ENCODE measurements at regions not wholly inside any gene's neighbourhood (a gene's known extent, or its start where the extent isn't known, plus 50 kb on each side); places are given as distances from the start of the nearest gene placed in this dataset.

GRCh38 chr6:153960281-153960680 is 78.8 kb upstream of the OPRM1 start:
- H3K9me3 ChIP-seq (ENCODE audit: control insufficient read depth, low read depth, low read length): no peaks in the 10 kb centered on the region
- H4K91ac ChIP-seq (ENCODE audit: insufficient read length, low read depth, low read length): no peak overlapping the region
- H3K9ac ChIP-seq (ENCODE audit: extremely low read depth, insufficient read length, low read length): no peak overlapping the region
- H4K5ac ChIP-seq (ENCODE audit: insufficient read length, low read depth, low read length): no peak overlapping the region
- Mint-ChIP-seq H3K27ac (no peak overlapping the region), H3K9me3 (peaks cover 3 to 13% of the 10 kb centered on the region in 2 experiments; a peak in 4 of 5 replicates), H3K4me1 (peaks cover 13 to 23% of the 10 kb centered on the region in 2 experiments), H3K4me3 (no peak overlapping the region), H3K36me3 (ENCODE audit: insufficient read depth in 1 of 3, low read depth in 3 of 3) (peaks cover 0 to 7% (median 2%) of the 10 kb centered on the region in 3 experiments; a peak in 4 of 7 replicates), H3K27me3 (ENCODE audit: low read depth) (no peaks in the 10 kb centered on the region)
- H3K4me2 ChIP-seq (ENCODE audit: insufficient read depth, insufficient read length, low read length): no peak overlapping the region
- H3K27ac ChIP-seq (ENCODE audit: insufficient read length, low read depth, low read length): no peak overlapping the region
- H3K79me1 ChIP-seq (ENCODE audit: insufficient read depth, low read depth, low read length, poor library complexity, severe bottlenecking): no peaks in the 10 kb centered on the region
- no peak for DNase-seq
- H3K79me2 ChIP-seq (ENCODE audit: insufficient read depth, low read length): no peaks in the 10 kb centered on the region
- no peak overlapping the region for H2AK5ac ChIP-seq (ENCODE audit: insufficient read length, low read length)
- no peak overlapping the region for H2BK5ac ChIP-seq (ENCODE audit: insufficient read length, low read length)
- no peak overlapping the region for H4K8ac ChIP-seq (replicated peaks; ENCODE audit: insufficient read length, low read depth, low read length)
- no peaks in the 10 kb centered on the region for H3K27me3 ChIP-seq (ENCODE audit: insufficient read depth, low read length)
- no peak overlapping the region for H3K4ac ChIP-seq (ENCODE audit: low read depth, low read length)
- WGBS (ENCODE audit: extremely low coverage, insufficient read length, low lambda C conversion rate): no CpG with 5 or more reads among the region's 4 CpGs
- H2AFZ ChIP-seq (ENCODE audit: low read length): no peak overlapping the region
- TF ChIP-seq CTCF (conservative IDR thresholded peaks at IDR 0.05): no peak
- no peak overlapping the region for H2BK15ac ChIP-seq (ENCODE audit: low read depth, low read length)
- H3K14ac ChIP-seq (ENCODE audit: insufficient read depth, low read length): no peak overlapping the region
- no peak overlapping the region for H2BK12ac ChIP-seq (ENCODE audit: insufficient read length, low read depth, low read length)
- H2BK120ac ChIP-seq (ENCODE audit: low read depth, low read length, poor library complexity, severe bottlenecking): no peak overlapping the region
- no peak overlapping the region for H2BK20ac ChIP-seq (ENCODE audit: low read depth, low read length, poor library complexity, severe bottlenecking)
- H3T11ph ChIP-seq (ENCODE audit: low read length): no peak overlapping the region
- no peak overlapping the region for H3K23ac ChIP-seq (ENCODE audit: insufficient read length, low read depth, low read length)
- no peaks in the 10 kb centered on the region for H4K20me1 ChIP-seq (ENCODE audit: control insufficient read depth, insufficient read depth, insufficient read length)
- no peak overlapping the region for H3K18ac ChIP-seq (ENCODE audit: insufficient read length, low read depth, low read length)
- peaks cover 2% of the 10 kb centered on the region; the same call in 1 of the 2 replicates for H3K4me1 ChIP-seq (ENCODE audit: insufficient read depth, low read length)
- H3K56ac ChIP-seq (ENCODE audit: insufficient read length, low read depth, low read length): no peak overlapping the region
- no peaks in the 10 kb centered on the region for H3K23me2 ChIP-seq (ENCODE audit: insufficient read length, low read depth, low read length, poor library complexity, severe bottlenecking)
